DND-41 (cell line): ENCODE measurements at regions not wholly inside any gene's neighbourhood (a gene's known extent, or its start where the extent isn't known, plus 50 kb on each side); places are given as distances from the start of the nearest gene placed in this dataset.

Experiments used
- ATAC-seq: fragments of 200-7000 bp; cut with Tn5 transposase; 3 replicates; pipeline ENCODE4 v1.9.1; 2021; ENCODE audit warnings: low read depth; ENCODE audit not compliant: insufficient read depth
- DNase-seq: peaks from one replicate; pipeline ENCODE4 v3.0.0-alpha.2; 2020
- H2AFZ ChIP-seq: 2 replicates; pipeline ENCODE4 v1.6.0; 2012; ENCODE audit warnings: low read depth, low read length
- H3K27ac ChIP-seq: 2 replicates; pipeline ENCODE4 v1.5.1; 2012; ENCODE audit warnings: low read length, inconsistent platforms
- H3K27me3 ChIP-seq: fragments of 200-600 bp; sonication (generic); 2 replicates; pipeline ENCODE4 v1.6.0; 2012; ENCODE audit warnings: low read length, mild to moderate bottlenecking, inconsistent platforms; ENCODE audit not compliant: insufficient read depth, poor library complexity
- H3K36me3 ChIP-seq: 2 replicates; pipeline ENCODE4 v1.5.1; 2012; ENCODE audit warnings: low read length, inconsistent platforms; ENCODE audit not compliant: insufficient read depth
- H3K4me1 ChIP-seq: 2 replicates; pipeline ENCODE4 v1.5.1; 2012; ENCODE audit warnings: mild to moderate bottlenecking, low read length; ENCODE audit not compliant: insufficient read depth
- H3K4me2 ChIP-seq: 2 replicates; pipeline ENCODE4 v1.6.0; 2012; ENCODE audit warnings: mild to moderate bottlenecking, moderate library complexity, low read length, inconsistent platforms; ENCODE audit not compliant: insufficient read depth
- H3K4me3 ChIP-seq, 2 experiments: fragments of 200-600 bp in 1 of 2; shearing (Covaris generic) in 1 of 2; 2 replicates each; pipeline ENCODE4 v1.5.1; 2012 to 2016; ENCODE audit warnings: inconsistent platforms in 2 of 2, low read length in 2 of 2, mild to moderate bottlenecking in 2 of 2, low read depth in 1 of 2, moderate library complexity in 1 of 2
- H3K79me2 ChIP-seq: 2 replicates; pipeline ENCODE4 v1.6.0; 2012; ENCODE audit warnings: low read length, inconsistent platforms; ENCODE audit not compliant: insufficient read depth
- H3K9ac ChIP-seq: 2 replicates; pipeline ENCODE4 v1.6.0; 2012; ENCODE audit warnings: low read depth, mild to moderate bottlenecking, inconsistent platforms, low read length, moderate library complexity
- H3K9me3 ChIP-seq: 2 replicates; pipeline ENCODE4 v1.5.1; 2012; ENCODE audit warnings: low read length, moderate library complexity, mild to moderate bottlenecking, inconsistent platforms; ENCODE audit not compliant: insufficient read depth, severe bottlenecking
- H4K20me1 ChIP-seq: 2 replicates; pipeline ENCODE4 v1.6.0; 2012; ENCODE audit warnings: low read length; ENCODE audit not compliant: insufficient read depth
- EZH2 ChIP-seq: IDR thresholded peaks from 3 replicates; pipeline ENCODE4 v1.6.1; 2012; ENCODE audit warnings: borderline replicate concordance, low read depth, mild to moderate bottlenecking, moderate library complexity, low read length, inconsistent platforms; ENCODE audit not compliant: severe bottlenecking
- TF ChIP-seq, protein P1 (sequence below): IDR thresholded peaks from 2 replicates; pipeline ENCODE4 v1.5.1; 2012; ENCODE audit warnings: borderline replicate concordance, low read length, moderate library complexity, mild to moderate bottlenecking; ENCODE audit not compliant: poor library complexity, severe bottlenecking; ENCODE audit errors: extremely low read depth

DNA sequence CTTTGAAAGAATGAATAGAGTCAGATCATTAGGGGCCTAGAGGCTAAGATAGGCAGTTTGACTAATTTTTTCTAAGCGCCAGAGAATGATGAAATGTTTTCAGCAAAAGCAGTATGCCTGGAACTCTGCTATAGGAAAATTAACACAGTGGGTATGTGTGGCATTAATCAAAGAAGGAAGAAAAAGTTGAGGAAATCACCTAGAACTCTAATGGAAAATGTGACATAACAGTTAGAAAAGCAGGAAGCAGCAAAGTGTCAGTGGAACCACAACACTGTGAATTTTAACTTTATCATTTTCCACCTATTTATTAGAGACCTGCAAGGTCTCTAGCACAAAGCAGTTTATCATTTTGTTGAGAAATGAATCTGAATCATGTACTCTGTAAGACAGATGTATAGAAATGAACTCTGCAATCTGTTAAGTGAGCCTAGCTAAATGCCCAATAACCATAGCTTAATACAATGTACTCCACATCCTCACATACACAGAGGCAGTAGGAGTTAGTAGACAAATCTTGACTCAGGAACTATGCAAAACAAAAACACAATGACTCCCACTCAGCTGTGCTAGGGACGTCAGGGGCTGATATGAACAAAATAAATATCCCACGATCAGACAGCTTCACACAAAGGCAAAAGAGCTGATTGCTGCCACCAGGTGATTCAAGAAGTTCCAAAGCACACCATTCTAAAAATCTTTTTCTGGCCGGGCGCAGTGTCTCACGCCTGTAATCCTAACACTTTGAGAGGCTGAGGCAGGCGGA, 500.7 kb upstream of the NFIA start:
- H3K27ac ChIP-seq, result no peak overlapping the region
- no peaks in the 10 kb centered on the region for H3K36me3 ChIP-seq
- H3K4me2 ChIP-seq, result no peak overlapping the region
- no peaks in the 10 kb centered on the region for H3K4me1 ChIP-seq
- TF ChIP-seq, protein P1, sequence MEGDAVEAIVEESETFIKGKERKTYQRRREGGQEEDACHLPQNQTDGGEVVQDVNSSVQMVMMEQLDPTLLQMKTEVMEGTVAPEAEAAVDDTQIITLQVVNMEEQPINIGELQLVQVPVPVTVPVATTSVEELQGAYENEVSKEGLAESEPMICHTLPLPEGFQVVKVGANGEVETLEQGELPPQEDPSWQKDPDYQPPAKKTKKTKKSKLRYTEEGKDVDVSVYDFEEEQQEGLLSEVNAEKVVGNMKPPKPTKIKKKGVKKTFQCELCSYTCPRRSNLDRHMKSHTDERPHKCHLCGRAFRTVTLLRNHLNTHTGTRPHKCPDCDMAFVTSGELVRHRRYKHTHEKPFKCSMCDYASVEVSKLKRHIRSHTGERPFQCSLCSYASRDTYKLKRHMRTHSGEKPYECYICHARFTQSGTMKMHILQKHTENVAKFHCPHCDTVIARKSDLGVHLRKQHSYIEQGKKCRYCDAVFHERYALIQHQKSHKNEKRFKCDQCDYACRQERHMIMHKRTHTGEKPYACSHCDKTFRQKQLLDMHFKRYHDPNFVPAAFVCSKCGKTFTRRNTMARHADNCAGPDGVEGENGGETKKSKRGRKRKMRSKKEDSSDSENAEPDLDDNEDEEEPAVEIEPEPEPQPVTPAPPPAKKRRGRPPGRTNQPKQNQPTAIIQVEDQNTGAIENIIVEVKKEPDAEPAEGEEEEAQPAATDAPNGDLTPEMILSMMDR, result no peak
- TF ChIP-seq EZH2, result no peak
- H3K4me3 ChIP-seq, result no peak overlapping the region
- no peak overlapping the region for H3K9ac ChIP-seq
- no peaks in the 10 kb centered on the region for H3K27me3 ChIP-seq
- no peak for DNase-seq
- H2AFZ ChIP-seq, result no peak overlapping the region
- ATAC-seq, result no peak
- H3K79me2 ChIP-seq, result no peaks in the 10 kb centered on the region
- peaks cover 5% of the 10 kb centered on the region for H3K9me3 ChIP-seq
- H4K20me1 ChIP-seq, result no peaks in the 10 kb centered on the region

DNA sequence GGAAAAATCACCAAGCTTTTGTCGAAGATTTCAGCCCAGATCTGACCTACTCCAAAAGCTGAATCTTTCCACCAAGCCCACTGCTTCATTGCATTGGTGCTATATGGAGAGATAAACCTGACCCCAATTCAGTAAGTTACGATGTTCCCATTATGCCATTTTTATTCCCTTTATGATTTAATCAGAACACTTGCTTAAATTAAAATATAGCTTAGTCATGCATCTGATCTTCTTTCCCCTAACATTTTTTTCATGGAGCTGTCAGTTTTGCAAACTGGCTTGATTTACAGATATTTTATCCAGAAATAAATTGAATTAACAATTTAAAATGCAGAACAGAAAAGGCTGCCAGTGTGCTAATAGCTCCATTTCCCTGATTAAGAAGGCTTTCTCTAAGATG, 503.5 kb upstream of the C1orf87 start:
- H3K27ac ChIP-seq, result no peak overlapping the region
- H3K36me3 ChIP-seq, result no peaks in the 10 kb centered on the region
- no peaks in the 10 kb centered on the region for H3K4me1 ChIP-seq
- ATAC-seq (no peak), DNase-seq (no peak)
- no peak overlapping the region for H3K4me2 ChIP-seq
- no peaks in the 10 kb centered on the region for H4K20me1 ChIP-seq
- no peaks in the 10 kb centered on the region for H3K9me3 ChIP-seq
- no peak overlapping the region for H3K4me3 ChIP-seq
- H2AFZ ChIP-seq, result no peak overlapping the region
- H3K27me3 ChIP-seq, result no peaks in the 10 kb centered on the region
- TF ChIP-seq, protein P1, result no peak
- no peak for TF ChIP-seq EZH2
- H3K79me2 ChIP-seq, result no peaks in the 10 kb centered on the region
- no peak overlapping the region for H3K9ac ChIP-seq

DNA sequence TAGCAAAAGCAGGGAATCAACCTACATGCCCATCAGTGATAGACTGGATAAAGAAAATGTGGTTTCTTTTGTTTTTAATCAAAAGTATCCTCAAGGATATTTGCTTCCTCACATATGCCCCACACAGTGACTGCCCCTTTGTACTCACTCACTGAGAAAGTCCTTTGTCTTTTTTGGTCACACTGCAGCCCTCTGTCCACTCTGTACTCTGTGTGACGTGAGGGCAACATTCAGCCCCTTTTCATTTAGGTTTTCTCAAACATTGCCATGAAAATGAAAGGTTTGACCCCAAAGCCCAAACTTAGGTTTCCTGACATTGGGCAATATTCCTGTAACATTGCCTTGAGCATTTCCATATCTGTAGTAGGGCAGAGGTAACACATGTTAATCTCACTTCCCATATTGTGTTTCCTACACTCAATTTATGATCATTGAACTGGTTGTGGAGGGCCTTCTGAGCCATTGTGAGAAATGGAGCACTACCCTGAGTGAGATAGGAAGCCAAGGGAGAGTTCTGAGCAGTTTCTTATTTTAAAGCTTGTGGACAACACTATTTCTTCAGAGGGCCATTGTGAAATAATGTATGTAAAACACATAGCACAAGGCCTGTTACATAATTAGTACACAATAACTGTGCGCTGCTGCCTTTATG, 501.9 kb upstream of the C1orf87 start:
- no peaks in the 10 kb centered on the region for H3K79me2 ChIP-seq
- H3K4me2 ChIP-seq, result no peak overlapping the region
- H3K27ac ChIP-seq, result no peak overlapping the region
- DNase-seq, result no peak
- no peaks in the 10 kb centered on the region for H4K20me1 ChIP-seq
- no peaks in the 10 kb centered on the region for H3K4me1 ChIP-seq
- no peak overlapping the region for H3K9ac ChIP-seq
- H2AFZ ChIP-seq, result no peak overlapping the region
- H3K4me3 ChIP-seq, result no peak overlapping the region
- H3K27me3 ChIP-seq, result no peaks in the 10 kb centered on the region
- no peaks in the 10 kb centered on the region for H3K36me3 ChIP-seq
- no peaks in the 10 kb centered on the region for H3K9me3 ChIP-seq
- TF ChIP-seq EZH2, result no peak
- TF ChIP-seq, protein P1, result no peak
- no peak for ATAC-seq
